MM.1S (cell line): ENCODE measurements at regions not wholly inside any gene's neighbourhood (a gene's known extent, or its start where the extent isn't known, plus 50 kb on each side); places are given as distances from the start of the nearest gene placed in this dataset.

Experiments used
- DNase-seq: peaks from one replicate; pipeline ENCODE4 v3.0.0-alpha.2; 2015
- H2AFZ ChIP-seq: fragments of 300-600 bp; sonication (generic); 2 replicates; pipeline ENCODE4 v1.6.0; 2016; ENCODE audit warnings: antibody characterized with exemption, low read length
- H3F3A ChIP-seq: fragments of 300-600 bp; sonication (generic); 2 replicates; pipeline ENCODE4 v1.6.1; 2016; ENCODE audit warnings: mild to moderate bottlenecking, antibody characterized with exemption, low read length, moderate library complexity, mixed read lengths; ENCODE audit not compliant: insufficient read depth
- H3K27ac ChIP-seq: fragments of 300-600 bp; sonication (generic); 2 replicates; pipeline ENCODE4 v1.5.1; 2016; ENCODE audit warnings: mild to moderate bottlenecking, low read length
- H3K27me3 ChIP-seq: fragments of 300-600 bp; sonication (generic); replicated peaks from 2 replicates; pipeline ENCODE4 v1.6.0; 2016; ENCODE audit warnings: low read length; ENCODE audit not compliant: insufficient read depth
- H3K36me3 ChIP-seq: fragments of 300-600 bp; sonication (generic); replicated peaks from 2 replicates; pipeline ENCODE4 v1.6.1; 2016; ENCODE audit warnings: mild to moderate bottlenecking, low read length, mixed read lengths; ENCODE audit not compliant: insufficient read depth
- H3K4me1 ChIP-seq: fragments of 300-600 bp; sonication (generic); 2 replicates; pipeline ENCODE4 v1.6.1; 2016; ENCODE audit warnings: low read length, mixed read lengths
- H3K4me2 ChIP-seq: fragments of 300-600 bp; sonication (generic); 2 replicates; pipeline ENCODE4 v1.6.0; 2016; ENCODE audit warnings: low read depth, low read length
- H3K4me3 ChIP-seq: fragments of 300-600 bp; sonication (generic); 2 replicates; pipeline ENCODE4 v1.5.1; 2016; ENCODE audit warnings: low read length, mixed read lengths
- H3K79me2 ChIP-seq: fragments of 300-600 bp; sonication (generic); 2 replicates; pipeline ENCODE4 v1.6.1; 2016; ENCODE audit warnings: mixed run types, low read length, mixed read lengths
- H3K9ac ChIP-seq: fragments of 300-600 bp; sonication (generic); 2 replicates; pipeline ENCODE4 v1.6.1; 2016; ENCODE audit warnings: low read length, mixed read lengths
- H3K9me2 ChIP-seq: fragments of 300-600 bp; sonication (generic); replicated peaks from 2 replicates; pipeline ENCODE4 v1.6.1; 2016; ENCODE audit warnings: mild to moderate bottlenecking, low read length, mixed read lengths; ENCODE audit not compliant: insufficient read depth
- H3K9me3 ChIP-seq: fragments of 300-600 bp; sonication (generic); replicated peaks from 2 replicates; pipeline ENCODE4 v1.6.1; 2016; ENCODE audit warnings: mild to moderate bottlenecking, low read length, mixed read lengths; ENCODE audit not compliant: insufficient read depth
- H4K20me1 ChIP-seq: fragments of 300-600 bp; sonication (generic); 2 replicates; pipeline ENCODE4 v1.6.1; 2016; ENCODE audit warnings: mild to moderate bottlenecking, low read length, moderate library complexity, mixed read lengths; ENCODE audit not compliant: insufficient read depth
- EZH2 ChIP-seq: fragments of 300-600 bp; sonication (generic); optimal IDR thresholded peaks from 2 replicates; pipeline ENCODE3; 2017; ENCODE audit warnings: low read depth, mild to moderate bottlenecking, antibody characterized with exemption, low read length, mixed read lengths
- EZH2phosphoT487 ChIP-seq: fragments of 300-600 bp; sonication (generic); IDR thresholded peaks from 2 replicates; pipeline ENCODE4 v1.6.1; 2018; ENCODE audit warnings: antibody characterized with exemption, low read length
- TF ChIP-seq, protein P1 (sequence below): fragments of 300-600 bp; sonication (generic); IDR thresholded peaks from 2 replicates; pipeline ENCODE4 v1.5.1; 2016; ENCODE audit warnings: antibody characterized with exemption, low read length, mixed read lengths

DNA sequence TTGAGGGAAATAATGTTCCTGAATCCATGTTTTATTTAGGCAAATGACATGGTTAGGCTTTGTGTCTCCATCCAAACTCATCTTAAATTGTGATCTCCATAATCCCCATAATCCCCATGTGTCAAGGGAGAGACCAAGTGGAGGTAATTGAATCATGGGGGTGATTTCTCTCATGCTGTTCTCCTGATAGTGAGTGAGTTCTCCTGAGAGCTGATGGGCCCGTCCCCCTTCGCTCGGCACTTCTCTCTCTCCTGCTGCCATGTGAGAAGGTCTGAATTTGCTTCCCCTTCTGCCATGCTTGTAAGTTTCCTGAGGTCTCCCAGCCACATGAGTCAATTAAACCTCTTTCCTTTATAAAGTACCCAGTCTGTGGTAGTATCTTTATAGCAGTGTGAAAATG, 563.0 kb upstream of the NR3C2 start:
- H3K9ac ChIP-seq = no peak overlapping the region
- no peaks in the 10 kb centered on the region for H3K9me3 ChIP-seq
- no peak overlapping the region for H2AFZ ChIP-seq
- TF ChIP-seq EZH2 = no peak
- TF ChIP-seq EZH2phosphoT487 = no peak
- TF ChIP-seq, protein P1, sequence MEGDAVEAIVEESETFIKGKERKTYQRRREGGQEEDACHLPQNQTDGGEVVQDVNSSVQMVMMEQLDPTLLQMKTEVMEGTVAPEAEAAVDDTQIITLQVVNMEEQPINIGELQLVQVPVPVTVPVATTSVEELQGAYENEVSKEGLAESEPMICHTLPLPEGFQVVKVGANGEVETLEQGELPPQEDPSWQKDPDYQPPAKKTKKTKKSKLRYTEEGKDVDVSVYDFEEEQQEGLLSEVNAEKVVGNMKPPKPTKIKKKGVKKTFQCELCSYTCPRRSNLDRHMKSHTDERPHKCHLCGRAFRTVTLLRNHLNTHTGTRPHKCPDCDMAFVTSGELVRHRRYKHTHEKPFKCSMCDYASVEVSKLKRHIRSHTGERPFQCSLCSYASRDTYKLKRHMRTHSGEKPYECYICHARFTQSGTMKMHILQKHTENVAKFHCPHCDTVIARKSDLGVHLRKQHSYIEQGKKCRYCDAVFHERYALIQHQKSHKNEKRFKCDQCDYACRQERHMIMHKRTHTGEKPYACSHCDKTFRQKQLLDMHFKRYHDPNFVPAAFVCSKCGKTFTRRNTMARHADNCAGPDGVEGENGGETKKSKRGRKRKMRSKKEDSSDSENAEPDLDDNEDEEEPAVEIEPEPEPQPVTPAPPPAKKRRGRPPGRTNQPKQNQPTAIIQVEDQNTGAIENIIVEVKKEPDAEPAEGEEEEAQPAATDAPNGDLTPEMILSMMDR = no peak
- no peaks in the 10 kb centered on the region for H4K20me1 ChIP-seq
- no peaks in the 10 kb centered on the region for H3K4me1 ChIP-seq
- H3K36me3 ChIP-seq = no peaks in the 10 kb centered on the region
- no peaks in the 10 kb centered on the region for H3F3A ChIP-seq
- no peaks in the 10 kb centered on the region for H3K9me2 ChIP-seq
- no peaks in the 10 kb centered on the region for H3K27me3 ChIP-seq
- no peaks in the 10 kb centered on the region for H3K79me2 ChIP-seq
- H3K4me3 ChIP-seq = no peak overlapping the region
- no peak overlapping the region for H3K27ac ChIP-seq
- no peak overlapping the region for H3K4me2 ChIP-seq
- DNase-seq = no peak

DNA sequence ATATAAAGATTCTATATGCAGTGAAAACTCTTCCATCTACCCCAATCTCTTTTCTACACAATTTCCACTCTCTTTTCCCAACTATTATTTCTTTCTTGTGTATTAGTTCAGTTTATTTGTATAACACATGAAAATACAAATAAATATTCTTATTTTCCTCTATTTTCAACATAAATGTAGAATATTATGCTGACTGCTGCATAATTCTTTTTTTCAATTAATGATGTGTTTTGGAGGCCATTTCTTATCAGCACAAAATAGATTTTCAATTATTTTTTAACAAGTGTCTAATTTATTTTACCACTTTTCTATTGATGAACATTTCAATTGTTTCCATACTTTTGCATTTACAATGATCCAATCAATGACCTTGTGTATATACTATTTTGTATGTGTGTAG, 557.7 kb upstream of the NR3C2 start:
- TF ChIP-seq EZH2 (no peak), EZH2phosphoT487 (no peak)
- TF ChIP-seq, protein P1 = no peak
- no peaks in the 10 kb centered on the region for H3K9me3 ChIP-seq
- no peaks in the 10 kb centered on the region for H3K4me1 ChIP-seq
- H3K79me2 ChIP-seq = no peaks in the 10 kb centered on the region
- no peak for DNase-seq
- H3F3A ChIP-seq = no peaks in the 10 kb centered on the region
- H3K9me2 ChIP-seq = no peaks in the 10 kb centered on the region
- H3K27me3 ChIP-seq = no peaks in the 10 kb centered on the region
- H3K4me2 ChIP-seq = no peak overlapping the region
- no peaks in the 10 kb centered on the region for H3K36me3 ChIP-seq
- H3K9ac ChIP-seq = no peak overlapping the region
- H4K20me1 ChIP-seq = no peaks in the 10 kb centered on the region
- no peak overlapping the region for H3K4me3 ChIP-seq
- no peak overlapping the region for H3K27ac ChIP-seq
- no peak overlapping the region for H2AFZ ChIP-seq

DNA sequence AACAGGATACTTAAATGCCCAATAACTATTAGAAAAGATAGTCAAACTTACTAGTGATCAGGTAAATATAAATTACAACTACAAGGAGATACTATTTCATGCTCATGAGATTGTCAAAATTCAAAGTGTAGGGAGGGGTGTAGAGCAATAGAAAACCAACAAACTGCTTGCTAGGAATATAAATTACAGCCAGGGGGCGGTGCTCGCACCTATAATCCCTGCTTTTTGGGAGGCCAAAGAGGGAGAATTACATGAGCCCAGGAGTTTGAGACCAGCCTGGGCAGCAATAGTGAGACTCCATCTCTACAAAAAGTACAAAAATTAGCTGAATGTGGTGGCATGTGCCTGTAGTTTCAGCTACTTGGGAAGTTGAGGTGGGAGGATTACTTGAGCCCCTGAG, 556.5 kb upstream of the NR3C2 start:
- Histone ChIP-seq H3K9me2 (no peaks in the 10 kb centered on the region), H3K4me1 (no peaks in the 10 kb centered on the region), H3K9me3 (no peaks in the 10 kb centered on the region), H3K79me2 (no peaks in the 10 kb centered on the region), H3K4me2 (no peak overlapping the region), H3K36me3 (no peaks in the 10 kb centered on the region), H2AFZ (no peak overlapping the region), H4K20me1 (no peaks in the 10 kb centered on the region), H3K4me3 (no peak overlapping the region), H3K27ac (no peak overlapping the region), H3K27me3 (no peaks in the 10 kb centered on the region), H3K9ac (no peak overlapping the region), H3F3A (no peaks in the 10 kb centered on the region)
- peak; percentile 19 for DNase-seq
- no peak for TF ChIP-seq EZH2phosphoT487
- TF ChIP-seq, protein P1 = peak; percentile 49
- no peak for TF ChIP-seq EZH2

DNA sequence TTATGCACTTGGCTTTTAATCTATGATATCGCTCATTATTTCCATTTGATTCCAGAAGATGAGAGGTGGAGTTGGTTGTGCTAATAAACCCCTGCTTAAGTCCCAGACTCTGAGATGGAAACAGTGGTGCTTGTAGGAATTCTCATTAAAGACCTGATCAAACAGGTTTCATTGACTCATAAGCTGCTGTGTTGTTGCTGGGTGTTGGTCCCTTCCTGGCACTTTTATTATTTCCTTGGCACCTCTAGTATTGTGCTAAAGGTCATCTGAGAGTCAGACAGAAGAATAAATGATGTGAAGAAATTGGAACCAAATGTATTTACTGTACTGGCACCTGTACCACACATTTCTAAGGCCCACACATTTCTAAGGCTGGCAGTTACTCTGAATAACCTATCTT, 544.7 kb upstream of the NR3C2 start:
- Histone ChIP-seq H3K9me3 (no peaks in the 10 kb centered on the region), H3K4me2 (no peak overlapping the region), H3K9ac (no peak overlapping the region), H3F3A (no peaks in the 10 kb centered on the region), H4K20me1 (no peaks in the 10 kb centered on the region), H3K27me3 (no peaks in the 10 kb centered on the region), H3K9me2 (no peaks in the 10 kb centered on the region), H3K27ac (no peak overlapping the region), H3K36me3 (no peaks in the 10 kb centered on the region), H3K4me1 (no peaks in the 10 kb centered on the region), H3K4me3 (no peak overlapping the region), H2AFZ (no peak overlapping the region), H3K79me2 (no peaks in the 10 kb centered on the region)
- no peak for DNase-seq
- TF ChIP-seq, protein P1 = no peak
- TF ChIP-seq EZH2 (no peak), EZH2phosphoT487 (no peak)
